OCI-LY1 (cell line): ENCODE measurements at regions not wholly inside any gene's neighbourhood (a gene's known extent, or its start where the extent isn't known, plus 50 kb on each side); places are given as distances from the start of the nearest gene placed in this dataset.
"Not testable (repeated sequence)": the region's sequence is repeated elsewhere in the genome, so short reads cannot be mapped to it uniquely, and the experiment has no call there.

Experiments
- CTCF ChIP-seq: fragments of 200-600 bp; sonication (generic), shearing (Covaris generic); IDR thresholded peaks from 2 replicates; pipeline ENCODE4 v1.5.1; 2017; ENCODE audit warnings: mild to moderate bottlenecking, antibody characterized with exemption, low read length, moderate library complexity, mixed read lengths
- EZH2 ChIP-seq: fragments of 200-600 bp; sonication (generic), shearing (Covaris generic); IDR thresholded peaks from 2 replicates; pipeline ENCODE4 v1.8.0; 2017; ENCODE audit warnings: borderline replicate concordance, mixed run types, mild to moderate bottlenecking, antibody characterized with exemption, low read length, moderate library complexity, mixed read lengths

GRCh38 chr2:129833465-129833864 is 146.0 kb upstream of the RAB6C start:
- not testable (repeated sequence) for TF ChIP-seq CTCF, EZH2
